ENCODE measurements at regions not wholly inside any gene's neighbourhood (a gene's known extent, or its start where the extent isn't known, plus 50 kb on each side); places are given as distances from the start of the nearest gene placed in this dataset.

- TF ChIP-seq EZH2 (IDR thresholded peaks at IDR 0.05; ENCODE audit: borderline replicate concordance, low read length) (no peak), CTCF (conservative IDR thresholded peaks at IDR 0.05 in 1 of 2, IDR thresholded peaks at IDR 0.05 in 1 of 2; ENCODE audit: extremely low read depth in 1 of 2, insufficient read depth in 1 of 2, low read depth in 1 of 2, low read length in 2 of 2) (no peak)
Measured at GRCh38 chr3:135699741-135700140, 265.8 kb upstream of the PPP2R3A start.

Data from mammary epithelial cell (primary cell).